Lower leg skin (tissue), 4 donors: ENCODE measurements at regions not wholly inside any gene's neighbourhood (a gene's known extent, or its start where the extent isn't known, plus 50 kb on each side); places are given as distances from the start of the nearest gene placed in this dataset.
"Not testable (repeated sequence)": the region's sequence is repeated elsewhere in the genome, so short reads cannot be mapped to it uniquely, and the experiment has no call there.

ENCODE experiments used
- DNase-seq, 2 donors: peaks; one replicate each; pipeline ENCODE4 v3.0.0-alpha.2; 2019; ENCODE audit warnings: low spot score in 2 of 2
- H3K4me3 ChIP-seq: fragments of 200-600 bp; sonication (generic); 2 replicates; pipeline ENCODE4 v1.5.1; 2017; ENCODE audit warnings: mild to moderate bottlenecking, low read depth; ENCODE audit not compliant: poor library complexity, severe bottlenecking
- CTCF ChIP-seq, 3 donors: fragments of 450-650 bp; IDR thresholded peaks; one replicate each; pipeline ENCODE4 v1.5.1; 2016; ENCODE audit warnings: antibody characterized with exemption in 3 of 3, mild to moderate bottlenecking in 3 of 3, moderate library complexity in 2 of 3
- POLR2A ChIP-seq, 2 donors: fragments of 450-650 bp; IDR thresholded peaks; one replicate each; pipeline ENCODE4 v1.6.1; 2016 to 2017; ENCODE audit warnings: antibody characterized with exemption in 2 of 2, mild to moderate bottlenecking in 1 of 2, moderate library complexity in 1 of 2
- WGBS, 2 donors: methylation state at CpG; one replicate each; pipeline ENCODE4 v1.1.5; 2018; 5-methylcytosine and 5-hydroxymethylcytosine counted together
- intact Hi-C: fragments of 100-400 bp; cut with DNase I; formaldehyde crosslinking; loops from one replicate; pipeline ENCODE4 v1.15.0; 2023; ENCODE audit warnings: low total_unique reads

- no peak for DNase-seq
- 89 to 94% methylated on average over 6 of the region's 6 CpGs for WGBS, 2 donors
- TF ChIP-seq POLR2A (IDR thresholded peaks at IDR 0.05) (no peak), CTCF (IDR thresholded peaks at IDR 0.05) (no peak)
- intact Hi-C loops, result no loop called here
- H3K4me3 ChIP-seq, result no peak overlapping the region
These were observed 878.8 kb upstream of the KLHL1 start for GRCh38 chr13:70987043-70987442.

GRCh38 chr13:70985371-70985770 lies 877.1 kb upstream of the KLHL1 start:
- TF ChIP-seq CTCF (IDR thresholded peaks at IDR 0.05) (no peak), POLR2A (IDR thresholded peaks at IDR 0.05) (no peak)
- 85 to 100% methylated on average over 2 of the region's 2 CpGs for WGBS, 2 donors
- intact Hi-C loops, result no loop called here
- DNase-seq, result peak in 1 of 2 donors; percentile 61
- H3K4me3 ChIP-seq, result no peak overlapping the region

- intact Hi-C loops, DNase-seq, H3K4me3 ChIP-seq: not testable (repeated sequence)
These were observed 873.0 kb upstream of the KLHL1 start for GRCh38 chr13:70981219-70981618.

- intact Hi-C loops, result no loop called here
- DNase-seq, result no peak
- H3K4me3 ChIP-seq, result no peak overlapping the region
- TF ChIP-seq POLR2A (IDR thresholded peaks at IDR 0.05), result no peak
- no peak for TF ChIP-seq CTCF (IDR thresholded peaks at IDR 0.05)
- 45 to 49% methylated on average over 5 of the region's 5 CpGs for WGBS, 2 donors
These were observed 861.1 kb upstream of the KLHL1 start for GRCh38 chr13:70969321-70969720.

- H3K4me3 ChIP-seq, result no peak overlapping the region
- TF ChIP-seq POLR2A (IDR thresholded peaks at IDR 0.05) (no peak), CTCF (IDR thresholded peaks at IDR 0.05) (no peak)
- intact Hi-C loops, result no loop called here
- peak in 1 of 2 donors; percentile 69 for DNase-seq
- 78 to 86% methylated on average over 6 to 9 of the region's 9 CpGs for WGBS, 2 donors
These were observed 859.3 kb upstream of the KLHL1 start for GRCh38 chr13:70967564-70967963.

GRCh38 chr13:70964874-70965273 lies 856.6 kb upstream of the KLHL1 start:
- H3K4me3 ChIP-seq, result no peak overlapping the region
- intact Hi-C loops, result no loop called here
- 38 to 51% methylated on average over 1 of the region's 1 CpG for WGBS, 2 donors
- no peak for TF ChIP-seq CTCF (IDR thresholded peaks at IDR 0.05)
- TF ChIP-seq POLR2A (IDR thresholded peaks at IDR 0.05), result no peak
- no peak for DNase-seq
